ENCODE measurements at regions not wholly inside any gene's neighbourhood (a gene's known extent, or its start where the extent isn't known, plus 50 kb on each side); places are given as distances from the start of the nearest gene placed in this dataset.

DNA sequence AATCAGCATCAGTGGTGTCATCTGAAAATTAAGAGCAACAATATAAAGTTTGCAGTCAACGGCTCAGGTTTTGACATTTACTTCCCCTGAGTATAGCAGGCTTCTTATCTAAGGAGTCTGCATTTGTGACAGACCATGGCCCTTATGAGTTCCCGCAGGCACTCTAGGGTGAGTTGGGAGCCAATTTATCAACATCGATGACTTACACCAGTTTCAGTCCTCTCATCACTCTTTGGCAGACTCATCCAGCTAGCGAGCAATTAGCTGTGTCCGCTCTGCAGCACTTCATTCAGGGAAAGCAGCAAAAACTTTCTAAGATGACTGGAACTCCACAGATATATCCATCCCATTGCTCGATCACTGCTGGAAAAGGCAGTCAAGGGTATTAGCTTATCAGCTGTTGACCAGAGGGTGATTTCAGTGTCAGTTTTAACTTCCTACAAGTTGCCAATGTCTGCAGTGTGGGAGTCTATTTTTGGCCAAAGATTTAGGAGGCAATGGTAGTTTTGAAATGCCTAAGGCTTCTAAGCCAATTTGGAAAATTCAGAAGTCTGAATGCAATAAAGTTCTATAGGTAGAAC lies 625.1 kb upstream of the TENM3 start:
- TF ChIP-seq, protein P1, sequence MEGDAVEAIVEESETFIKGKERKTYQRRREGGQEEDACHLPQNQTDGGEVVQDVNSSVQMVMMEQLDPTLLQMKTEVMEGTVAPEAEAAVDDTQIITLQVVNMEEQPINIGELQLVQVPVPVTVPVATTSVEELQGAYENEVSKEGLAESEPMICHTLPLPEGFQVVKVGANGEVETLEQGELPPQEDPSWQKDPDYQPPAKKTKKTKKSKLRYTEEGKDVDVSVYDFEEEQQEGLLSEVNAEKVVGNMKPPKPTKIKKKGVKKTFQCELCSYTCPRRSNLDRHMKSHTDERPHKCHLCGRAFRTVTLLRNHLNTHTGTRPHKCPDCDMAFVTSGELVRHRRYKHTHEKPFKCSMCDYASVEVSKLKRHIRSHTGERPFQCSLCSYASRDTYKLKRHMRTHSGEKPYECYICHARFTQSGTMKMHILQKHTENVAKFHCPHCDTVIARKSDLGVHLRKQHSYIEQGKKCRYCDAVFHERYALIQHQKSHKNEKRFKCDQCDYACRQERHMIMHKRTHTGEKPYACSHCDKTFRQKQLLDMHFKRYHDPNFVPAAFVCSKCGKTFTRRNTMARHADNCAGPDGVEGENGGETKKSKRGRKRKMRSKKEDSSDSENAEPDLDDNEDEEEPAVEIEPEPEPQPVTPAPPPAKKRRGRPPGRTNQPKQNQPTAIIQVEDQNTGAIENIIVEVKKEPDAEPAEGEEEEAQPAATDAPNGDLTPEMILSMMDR (conservative IDR thresholded peaks at IDR 0.05; ENCODE audit: low read depth, low read length) = no peak
- no peak for TF ChIP-seq EZH2 (IDR thresholded peaks at IDR 0.05; ENCODE audit: borderline replicate concordance, low read depth, low read length, poor library complexity, severe bottlenecking)
